ENCODE measurements at regions not wholly inside any gene's neighbourhood (a gene's known extent, or its start where the extent isn't known, plus 50 kb on each side); places are given as distances from the start of the nearest gene placed in this dataset.

DNA sequence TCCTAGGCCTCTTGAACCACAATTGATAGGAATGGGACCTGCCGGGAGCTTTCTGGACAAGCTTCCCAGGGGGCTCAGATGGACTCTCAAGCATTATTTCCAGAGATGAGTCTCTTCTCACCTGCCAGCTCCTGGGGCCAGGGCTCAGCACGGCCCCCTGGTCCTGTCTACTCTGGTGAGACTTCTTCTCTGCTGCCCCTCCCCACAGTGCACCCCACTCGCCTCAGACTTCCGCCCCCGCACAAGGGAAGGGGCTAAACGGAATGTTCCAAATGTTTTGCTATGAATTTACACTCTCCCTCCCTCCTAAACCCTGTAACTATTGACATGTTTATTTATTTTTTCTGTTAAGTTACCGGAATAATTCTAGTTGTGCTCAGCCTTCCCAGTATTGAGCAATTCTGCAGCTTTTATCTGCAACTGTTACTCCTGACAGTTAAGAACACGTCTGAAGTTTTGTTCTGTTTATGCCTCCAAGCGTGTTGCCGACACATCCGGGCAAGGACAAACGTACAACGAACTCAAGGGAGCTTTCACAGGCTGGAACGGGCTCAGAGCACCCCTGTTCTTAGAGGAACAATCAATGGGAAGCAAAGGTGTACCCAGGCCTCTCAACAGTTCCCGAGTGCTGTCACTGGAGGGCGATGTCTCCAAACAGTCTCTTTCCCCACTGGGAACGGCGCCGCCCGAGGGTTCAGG, 55.2 kb downstream of the FHIP2A start:
- peak; percentile 93 for ATAC-seq
- ChIA-PET RAD21 (ENCODE audit: unreplicated experiment) (interaction anchor here (1.0 to 5.4 kb wide), 5 partner anchors 46 to 540 kb away, joined by 3 to 44 read pairs (median 3); no protein-coding TSS in a partner anchor), POLR2A (no interaction called here), CTCF (interaction anchor here (0.7 to 6.5 kb wide), 17 partner anchors 8 to 405 kb away, joined by 3 to 55 read pairs (median 4); partner anchors contain the start of gene FHIP2A), SMC1A (ENCODE audit: uncharacterized antibody, unreplicated experiment) (interaction anchor here (1.0 to 4.5 kb wide), 8 partner anchors 10 to 327 kb away, joined by 3 to 35 read pairs (median 3); partner anchors contain the start of gene FHIP2A)
- no peaks in the 10 kb centered on the region for H3K79me2 ChIP-seq (ENCODE audit: control insufficient read depth, insufficient read depth, low read length)
- peak; percentile 8 for DNase-seq (ENCODE audit: low read depth, low spot score)
- peak; percentile 91 for FAIRE-seq
- no peaks in the 10 kb centered on the region for H3K4me1 ChIP-seq (ENCODE audit: control insufficient read depth, insufficient read depth, low read length)
- H2AFZ ChIP-seq (ENCODE audit: control insufficient read depth, low read depth, low read length), result peak overlapping the region; percentile 19; the same call in 1 of the 2 replicates
- no peaks in the 10 kb centered on the region for H3K9me3 ChIP-seq (replicated peaks; ENCODE audit: control insufficient read depth, insufficient read depth, low read length)
- 29% methylated on average over 20 of the region's 20 CpGs for WGBS (ENCODE audit: insufficient coverage, insufficient replicate concordance, low lambda C conversion rate, missing lambda C conversion rate)
- no peak overlapping the region for H3K9ac ChIP-seq (ENCODE audit: control insufficient read depth, insufficient read depth, low read length)
- no TSS peak for BruUV-seq (replicated peaks)
- in situ Hi-C loops (cut with MboI) (loop anchor here (10.0 kb wide), 1 partner anchor 538 kb away; no protein-coding TSS in a partner anchor), intact Hi-C loops (cut with micrococcal nuclease; ENCODE audit: unreplicated experiment) (loop anchor here (1.0 to 10.0 kb wide), 4 partner anchors 138 to 541 kb away; no protein-coding TSS in a partner anchor)
- no peak overlapping the region for H3K27ac ChIP-seq (ENCODE audit: control insufficient read depth, insufficient read depth)
- no peaks in the 10 kb centered on the region for H3K36me3 ChIP-seq (ENCODE audit: control insufficient read depth in 2 of 2, insufficient read depth in 2 of 2, low read length in 1 of 2)
- H3K27me3 ChIP-seq (replicated peaks in 1 of 2; ENCODE audit: control insufficient read depth in 2 of 2, insufficient read depth in 2 of 2, low read length in 1 of 2), result no peaks in the 10 kb centered on the region; a peak in 1 of 4 replicates
- no peak overlapping the region for H3K4me2 ChIP-seq (ENCODE audit: control insufficient read depth, insufficient read depth)
- no peaks in the 10 kb centered on the region for H4K20me1 ChIP-seq (ENCODE audit: control insufficient read depth, insufficient read depth)
- H3K4me3 ChIP-seq, result no peak overlapping the region
- TF ChIP-seq RAD21 (IDR thresholded peaks at IDR 0.05; ENCODE audit: insufficient read depth, low read depth, low read length) (peak; percentile 94), PAX5 (IDR thresholded peaks at IDR 0.05; ENCODE audit: borderline replicate concordance, low read depth, low read length) (no peak), FOXM1 (IDR thresholded peaks at IDR 0.05; ENCODE audit: low read depth, low read length) (no peak), YY1 (IDR thresholded peaks at IDR 0.05; ENCODE audit: low read depth, low read length) (peak; percentile 51), PAX8 (IDR thresholded peaks at IDR 0.05) (no peak), BHLHE40 (IDR thresholded peaks at IDR 0.05; ENCODE audit: borderline replicate concordance in 1 of 2, low read depth in 2 of 2, low read length in 1 of 2) (0 out of 4 replicates have a peak, but pooled peaks of 1 of the 2 experiments have one; percentile 8), SMC3 (IDR thresholded peaks at IDR 0.05; ENCODE audit: borderline replicate concordance, low read length) (peak; percentile 87), SMAD5 (IDR thresholded peaks at IDR 0.05; ENCODE audit: low read depth) (no peak)
- TF ChIP-seq, protein P1, sequence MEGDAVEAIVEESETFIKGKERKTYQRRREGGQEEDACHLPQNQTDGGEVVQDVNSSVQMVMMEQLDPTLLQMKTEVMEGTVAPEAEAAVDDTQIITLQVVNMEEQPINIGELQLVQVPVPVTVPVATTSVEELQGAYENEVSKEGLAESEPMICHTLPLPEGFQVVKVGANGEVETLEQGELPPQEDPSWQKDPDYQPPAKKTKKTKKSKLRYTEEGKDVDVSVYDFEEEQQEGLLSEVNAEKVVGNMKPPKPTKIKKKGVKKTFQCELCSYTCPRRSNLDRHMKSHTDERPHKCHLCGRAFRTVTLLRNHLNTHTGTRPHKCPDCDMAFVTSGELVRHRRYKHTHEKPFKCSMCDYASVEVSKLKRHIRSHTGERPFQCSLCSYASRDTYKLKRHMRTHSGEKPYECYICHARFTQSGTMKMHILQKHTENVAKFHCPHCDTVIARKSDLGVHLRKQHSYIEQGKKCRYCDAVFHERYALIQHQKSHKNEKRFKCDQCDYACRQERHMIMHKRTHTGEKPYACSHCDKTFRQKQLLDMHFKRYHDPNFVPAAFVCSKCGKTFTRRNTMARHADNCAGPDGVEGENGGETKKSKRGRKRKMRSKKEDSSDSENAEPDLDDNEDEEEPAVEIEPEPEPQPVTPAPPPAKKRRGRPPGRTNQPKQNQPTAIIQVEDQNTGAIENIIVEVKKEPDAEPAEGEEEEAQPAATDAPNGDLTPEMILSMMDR (IDR thresholded peaks at IDR 0.05 in 2 of 3, conservative IDR thresholded peaks at IDR 0.05 in 1 of 3; ENCODE audit: control insufficient read depth in 2 of 3, extremely low read depth in 1 of 3, insufficient read depth in 1 of 3, low read depth in 3 of 3, low read length in 3 of 3), result peak; percentile 84 to 89 (median 85)
- TF ChIP-seq, protein P2, sequence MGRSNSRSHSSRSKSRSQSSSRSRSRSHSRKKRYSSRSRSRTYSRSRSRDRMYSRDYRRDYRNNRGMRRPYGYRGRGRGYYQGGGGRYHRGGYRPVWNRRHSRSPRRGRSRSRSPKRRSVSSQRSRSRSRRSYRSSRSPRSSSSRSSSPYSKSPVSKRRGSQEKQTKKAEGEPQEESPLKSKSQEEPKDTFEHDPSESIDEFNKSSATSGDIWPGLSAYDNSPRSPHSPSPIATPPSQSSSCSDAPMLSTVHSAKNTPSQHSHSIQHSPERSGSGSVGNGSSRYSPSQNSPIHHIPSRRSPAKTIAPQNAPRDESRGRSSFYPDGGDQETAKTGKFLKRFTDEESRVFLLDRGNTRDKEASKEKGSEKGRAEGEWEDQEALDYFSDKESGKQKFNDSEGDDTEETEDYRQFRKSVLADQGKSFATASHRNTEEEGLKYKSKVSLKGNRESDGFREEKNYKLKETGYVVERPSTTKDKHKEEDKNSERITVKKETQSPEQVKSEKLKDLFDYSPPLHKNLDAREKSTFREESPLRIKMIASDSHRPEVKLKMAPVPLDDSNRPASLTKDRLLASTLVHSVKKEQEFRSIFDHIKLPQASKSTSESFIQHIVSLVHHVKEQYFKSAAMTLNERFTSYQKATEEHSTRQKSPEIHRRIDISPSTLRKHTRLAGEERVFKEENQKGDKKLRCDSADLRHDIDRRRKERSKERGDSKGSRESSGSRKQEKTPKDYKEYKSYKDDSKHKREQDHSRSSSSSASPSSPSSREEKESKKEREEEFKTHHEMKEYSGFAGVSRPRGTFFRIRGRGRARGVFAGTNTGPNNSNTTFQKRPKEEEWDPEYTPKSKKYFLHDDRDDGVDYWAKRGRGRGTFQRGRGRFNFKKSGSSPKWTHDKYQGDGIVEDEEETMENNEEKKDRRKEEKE (IDR thresholded peaks at IDR 0.05), result no peak
- TF ChIP-seq, protein P3, sequence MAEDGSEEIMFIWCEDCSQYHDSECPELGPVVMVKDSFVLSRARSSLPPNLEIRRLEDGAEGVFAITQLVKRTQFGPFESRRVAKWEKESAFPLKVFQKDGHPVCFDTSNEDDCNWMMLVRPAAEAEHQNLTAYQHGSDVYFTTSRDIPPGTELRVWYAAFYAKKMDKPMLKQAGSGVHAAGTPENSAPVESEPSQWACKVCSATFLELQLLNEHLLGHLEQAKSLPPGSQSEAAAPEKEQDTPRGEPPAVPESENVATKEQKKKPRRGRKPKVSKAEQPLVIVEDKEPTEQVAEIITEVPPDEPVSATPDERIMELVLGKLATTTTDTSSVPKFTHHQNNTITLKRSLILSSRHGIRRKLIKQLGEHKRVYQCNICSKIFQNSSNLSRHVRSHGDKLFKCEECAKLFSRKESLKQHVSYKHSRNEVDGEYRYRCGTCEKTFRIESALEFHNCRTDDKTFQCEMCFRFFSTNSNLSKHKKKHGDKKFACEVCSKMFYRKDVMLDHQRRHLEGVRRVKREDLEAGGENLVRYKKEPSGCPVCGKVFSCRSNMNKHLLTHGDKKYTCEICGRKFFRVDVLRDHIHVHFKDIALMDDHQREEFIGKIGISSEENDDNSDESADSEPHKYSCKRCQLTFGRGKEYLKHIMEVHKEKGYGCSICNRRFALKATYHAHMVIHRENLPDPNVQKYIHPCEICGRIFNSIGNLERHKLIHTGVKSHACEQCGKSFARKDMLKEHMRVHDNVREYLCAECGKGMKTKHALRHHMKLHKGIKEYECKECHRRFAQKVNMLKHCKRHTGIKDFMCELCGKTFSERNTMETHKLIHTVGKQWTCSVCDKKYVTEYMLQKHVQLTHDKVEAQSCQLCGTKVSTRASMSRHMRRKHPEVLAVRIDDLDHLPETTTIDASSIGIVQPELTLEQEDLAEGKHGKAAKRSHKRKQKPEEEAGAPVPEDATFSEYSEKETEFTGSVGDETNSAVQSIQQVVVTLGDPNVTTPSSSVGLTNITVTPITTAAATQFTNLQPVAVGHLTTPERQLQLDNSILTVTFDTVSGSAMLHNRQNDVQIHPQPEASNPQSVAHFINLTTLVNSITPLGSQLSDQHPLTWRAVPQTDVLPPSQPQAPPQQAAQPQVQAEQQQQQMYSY (CRISPR knock-in tag; IDR thresholded peaks at IDR 0.05), result no peak
